Esophagus squamous epithelium (tissue), 5 donors: ENCODE measurements at regions not wholly inside any gene's neighbourhood (a gene's known extent, or its start where the extent isn't known, plus 50 kb on each side); places are given as distances from the start of the nearest gene placed in this dataset.

Experiments used
- DNase-seq: peaks from one replicate; lab custom pipeline; 2025; lab: John Stamatoyannopoulos, UW
- H3K27ac ChIP-seq, 4 donors: fragments of 200-600 bp; sonication (generic); one replicate each; pipeline ENCODE4 v1.5.1; 2016 to 2019; ENCODE audit warnings: mild to moderate bottlenecking in 1 of 4
- H3K27me3 ChIP-seq, 4 donors: fragments of 200-600 bp; sonication (generic); 1 replicate in 3 of 4; 2 replicates in 1 of 4; pipeline versions ENCODE4 v1.5.1 to v1.6.0; 2017 to 2021; ENCODE audit warnings: antibody characterized with exemption in 1 of 4
- H3K36me3 ChIP-seq, 3 donors: fragments of 200-600 bp; sonication (generic); one replicate each; pipeline ENCODE4 v1.5.1; 2016 to 2019
- H3K4me1 ChIP-seq, 3 donors: fragments of 200-600 bp; sonication (generic); one replicate each; pipeline ENCODE4 v1.5.1; 2017 to 2019
- H3K4me3 ChIP-seq, 4 donors: fragments of 200-600 bp; sonication (generic); 1 replicate in 3 of 4; 2 replicates in 1 of 4; pipeline ENCODE4 v1.5.1; 2016 to 2019; ENCODE audit warnings: mild to moderate bottlenecking in 2 of 4, moderate library complexity in 1 of 4
- H3K9me3 ChIP-seq, 3 donors: fragments of 200-600 bp; sonication (generic); one replicate each; pipeline ENCODE4 v1.5.1; 2016 to 2019
- CTCF ChIP-seq, 6 experiments: fragments of 450-650 bp in 4 of 6; fragments of 200-600 bp in 2 of 6; sonication (generic) in 2 of 6; IDR thresholded peaks; one replicate each; pipeline ENCODE4 v1.5.1; 2016 to 2019; ENCODE audit warnings: antibody characterized with exemption in 6 of 6, mild to moderate bottlenecking in 4 of 6, moderate library complexity in 4 of 6
- POLR2A ChIP-seq, 4 donors: fragments of 450-650 bp; IDR thresholded peaks; one replicate each; pipeline ENCODE4 v1.6.1; 2017; ENCODE audit warnings: antibody characterized with exemption in 4 of 4, mild to moderate bottlenecking in 4 of 4, moderate library complexity in 3 of 4
- WGBS, 2 donors: methylation state at CpG; one replicate each; pipeline ENCODE4 v1.1.5; 2018; 5-methylcytosine and 5-hydroxymethylcytosine counted together
- intact Hi-C: fragments of 100-400 bp; cut with DNase I; formaldehyde crosslinking; loops from one replicate; pipeline ENCODE4 v1.15.0; 2022
- donor health status: DM: yes; HTN: yes; CAD: no.

- WGBS, 2 donors = 83% methylated on average over 1 of the region's 5 CpGs; no CpG with 5 or more reads in 1 of the 2 donors
- Histone ChIP-seq H3K27me3 (no peaks in the 10 kb centered on the region), H3K27ac (peak overlapping the region in 1 of 4 donors; percentile 55), H3K9me3 (no peaks in the 10 kb centered on the region), H3K36me3 (no peaks in the 10 kb centered on the region), H3K4me3 (no peak overlapping the region), H3K4me1 (peaks cover 0 to 35% (median 0%) of the 10 kb centered on the region in 3 donors)
- intact Hi-C loops = no loop called here
- TF ChIP-seq POLR2A (IDR thresholded peaks at IDR 0.05) = no peak
- no peak for TF ChIP-seq CTCF (IDR thresholded peaks at IDR 0.05)
- no peak for DNase-seq
Observed at GRCh38 chrY:19055232-19056137, 281.9 kb upstream of the HSFY2 start.

- Histone ChIP-seq H3K9me3 (no peaks in the 10 kb centered on the region), H3K27me3 (no peaks in the 10 kb centered on the region), H3K4me3 (no peak overlapping the region), H3K36me3 (no peaks in the 10 kb centered on the region), H3K27ac (no peak overlapping the region), H3K4me1 (peaks cover 0 to 21% (median 0%) of the 10 kb centered on the region in 3 donors)
- WGBS, 2 donors = 52% methylated on average over 5 of the region's 5 CpGs; no CpG with 5 or more reads in 1 of the 2 donors
- intact Hi-C loops = no loop called here
- TF ChIP-seq CTCF (IDR thresholded peaks at IDR 0.05) = no peak
- TF ChIP-seq POLR2A (IDR thresholded peaks at IDR 0.05) = no peak
- no peak for DNase-seq
Observed at GRCh38 chrY:19053806-19054205, 280.3 kb upstream of the HSFY2 start.

GRCh38 chrY:19051021-19051420, 277.5 kb upstream of the HSFY2 start:
- Histone ChIP-seq H3K27me3 (no peaks in the 10 kb centered on the region), H3K36me3 (no peaks in the 10 kb centered on the region), H3K4me1 (peaks cover 0 to 12% (median 0%) of the 10 kb centered on the region in 3 donors), H3K4me3 (no peak overlapping the region), H3K9me3 (no peaks in the 10 kb centered on the region), H3K27ac (no peak overlapping the region)
- 33% methylated on average over 3 of the region's 4 CpGs; no CpG with 5 or more reads in 1 of the 2 donors for WGBS, 2 donors
- intact Hi-C loops = no loop called here
- TF ChIP-seq POLR2A (IDR thresholded peaks at IDR 0.05) = no peak
- DNase-seq = no peak

- H3K4me3 ChIP-seq = no peak overlapping the region
- no peak for DNase-seq
- TF ChIP-seq POLR2A (IDR thresholded peaks at IDR 0.05) (no peak), CTCF (IDR thresholded peaks at IDR 0.05) (no peak)
- no peaks in the 10 kb centered on the region for H3K9me3 ChIP-seq
- no peak overlapping the region for H3K27ac ChIP-seq
- intact Hi-C loops = no loop called here
- H3K27me3 ChIP-seq = no peaks in the 10 kb centered on the region
- no peaks in the 10 kb centered on the region for H3K36me3 ChIP-seq
- WGBS, 2 donors = 100% methylated on average over 1 of the region's 26 CpGs; no CpG with 5 or more reads in 1 of the 2 donors
- peaks cover 0 to 5% (median 0%) of the 10 kb centered on the region in 3 donors for H3K4me1 ChIP-seq
Observed at GRCh38 chrY:19042984-19043442, 269.5 kb upstream of the HSFY2 start.

- Histone ChIP-seq H3K9me3 (no peaks in the 10 kb centered on the region), H3K27ac (no peak overlapping the region), H3K27me3 (no peaks in the 10 kb centered on the region), H3K4me1 (peaks cover 0 to 2% (median 0%) of the 10 kb centered on the region in 3 donors), H3K4me3 (no peak overlapping the region), H3K36me3 (no peaks in the 10 kb centered on the region)
- TF ChIP-seq CTCF (IDR thresholded peaks at IDR 0.05) (no peak), POLR2A (IDR thresholded peaks at IDR 0.05) (no peak)
- intact Hi-C loops = no loop called here
- WGBS, 2 donors = 80% methylated on average over 11 of the region's 12 CpGs; no CpG with 5 or more reads in 1 of the 2 donors
- no peak for DNase-seq
Observed at GRCh38 chrY:19042306-19042958, 268.9 kb upstream of the HSFY2 start.
